Thyroid gland (tissue), 4 donors: ENCODE measurements at regions not wholly inside any gene's neighbourhood (a gene's known extent, or its start where the extent isn't known, plus 50 kb on each side); places are given as distances from the start of the nearest gene placed in this dataset.

Experiments
- POLR2A ChIP-seq, 2 donors: fragments of 450-650 bp; IDR thresholded peaks; one replicate each; pipeline ENCODE4 v1.6.1; 2017; ENCODE audit warnings: antibody characterized with exemption in 2 of 2, mild to moderate bottlenecking in 2 of 2, moderate library complexity in 1 of 2
- TF ChIP-seq, protein P1 (sequence below), 6 experiments: fragments of 200-600 bp in 3 of 6; fragments of 450-650 bp in 3 of 6; sonication (generic) in 3 of 6; IDR thresholded peaks; one replicate each; pipeline ENCODE4 v1.5.1; 2016 to 2019; ENCODE audit warnings: antibody characterized with exemption in 6 of 6, mild to moderate bottlenecking in 2 of 6, inconsistent platforms in 1 of 6, moderate library complexity in 1 of 6

DNA sequence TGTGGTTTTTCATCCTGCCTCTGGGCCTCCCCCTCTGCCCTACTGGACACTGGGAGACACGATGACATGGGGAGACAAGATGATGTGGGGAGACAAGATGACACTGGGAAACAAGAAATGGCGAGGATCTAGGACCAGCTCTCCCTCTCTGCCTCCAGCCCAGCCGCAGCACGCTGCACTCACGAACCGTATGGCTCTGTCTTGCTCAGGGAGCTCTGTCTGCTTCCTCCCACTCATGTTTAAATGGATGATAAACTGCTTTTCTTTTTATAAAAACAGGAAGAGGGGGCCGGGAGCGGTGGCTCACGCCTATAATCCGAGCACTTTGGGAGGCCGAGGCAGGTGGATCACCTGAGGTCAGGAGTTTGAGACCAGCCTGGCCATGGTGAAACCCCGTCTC lies 73.7 kb downstream of the SPATA31D1 start:
- TF ChIP-seq, protein P1, sequence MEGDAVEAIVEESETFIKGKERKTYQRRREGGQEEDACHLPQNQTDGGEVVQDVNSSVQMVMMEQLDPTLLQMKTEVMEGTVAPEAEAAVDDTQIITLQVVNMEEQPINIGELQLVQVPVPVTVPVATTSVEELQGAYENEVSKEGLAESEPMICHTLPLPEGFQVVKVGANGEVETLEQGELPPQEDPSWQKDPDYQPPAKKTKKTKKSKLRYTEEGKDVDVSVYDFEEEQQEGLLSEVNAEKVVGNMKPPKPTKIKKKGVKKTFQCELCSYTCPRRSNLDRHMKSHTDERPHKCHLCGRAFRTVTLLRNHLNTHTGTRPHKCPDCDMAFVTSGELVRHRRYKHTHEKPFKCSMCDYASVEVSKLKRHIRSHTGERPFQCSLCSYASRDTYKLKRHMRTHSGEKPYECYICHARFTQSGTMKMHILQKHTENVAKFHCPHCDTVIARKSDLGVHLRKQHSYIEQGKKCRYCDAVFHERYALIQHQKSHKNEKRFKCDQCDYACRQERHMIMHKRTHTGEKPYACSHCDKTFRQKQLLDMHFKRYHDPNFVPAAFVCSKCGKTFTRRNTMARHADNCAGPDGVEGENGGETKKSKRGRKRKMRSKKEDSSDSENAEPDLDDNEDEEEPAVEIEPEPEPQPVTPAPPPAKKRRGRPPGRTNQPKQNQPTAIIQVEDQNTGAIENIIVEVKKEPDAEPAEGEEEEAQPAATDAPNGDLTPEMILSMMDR (IDR thresholded peaks at IDR 0.05), result no peak
- no peak for TF ChIP-seq POLR2A (IDR thresholded peaks at IDR 0.05)
